ENCODE measurements at regions not wholly inside any gene's neighbourhood (a gene's known extent, or its start where the extent isn't known, plus 50 kb on each side); places are given as distances from the start of the nearest gene placed in this dataset.

GRCh38 chr2:182542501-182543258, 115.8 kb upstream of the PDE1A start:
- H3K4me1 ChIP-seq (ENCODE audit: insufficient read depth, low read length, poor library complexity, severe bottlenecking): peaks cover 13% of the 10 kb centered on the region
- H3K9ac ChIP-seq (ENCODE audit: low read depth, low read length, poor library complexity, severe bottlenecking): no peak overlapping the region
- no peaks in the 10 kb centered on the region for H3K36me3 ChIP-seq (ENCODE audit: insufficient read depth, low read length)
- no peak overlapping the region for H3K4me2 ChIP-seq (ENCODE audit: low read depth, low read length, poor library complexity, severe bottlenecking)
- no peaks in the 10 kb centered on the region for H3K9me2 ChIP-seq (replicated peaks; ENCODE audit: low read depth, low read length)
- H2AFZ ChIP-seq (ENCODE audit: low read length): no peak overlapping the region
- no peaks in the 10 kb centered on the region for H4K20me1 ChIP-seq (ENCODE audit: insufficient read depth, low read length, poor library complexity, severe bottlenecking)
- no peaks in the 10 kb centered on the region for H3K27me3 ChIP-seq (ENCODE audit: insufficient read depth, low read length, poor library complexity, severe bottlenecking)
- H3K9me3 ChIP-seq (ENCODE audit: insufficient read depth, low read depth, low read length): no peaks in the 10 kb centered on the region
- H3K4me3 ChIP-seq (ENCODE audit: low read length, poor library complexity, severe bottlenecking): no peak overlapping the region
- H3F3A ChIP-seq (ENCODE audit: low read depth): no peaks in the 10 kb centered on the region
- TF ChIP-seq CTCF (conservative IDR thresholded peaks at IDR 0.05; ENCODE audit: low read length) (no peak), EZH2phosphoT487 (IDR thresholded peaks at IDR 0.05; ENCODE audit: borderline replicate concordance) (no peak)
- no peaks in the 10 kb centered on the region for H3K79me2 ChIP-seq (ENCODE audit: insufficient read depth, low read length)

- H3K9me3 ChIP-seq (ENCODE audit: insufficient read depth, low read depth, low read length): no peaks in the 10 kb centered on the region
- no peaks in the 10 kb centered on the region for H4K20me1 ChIP-seq (ENCODE audit: insufficient read depth, low read length, poor library complexity, severe bottlenecking)
- no peaks in the 10 kb centered on the region for H3F3A ChIP-seq (ENCODE audit: low read depth)
- H3K79me2 ChIP-seq (ENCODE audit: insufficient read depth, low read length): no peaks in the 10 kb centered on the region
- no peak overlapping the region for H3K4me2 ChIP-seq (ENCODE audit: low read depth, low read length, poor library complexity, severe bottlenecking)
- H3K9me2 ChIP-seq (replicated peaks; ENCODE audit: low read depth, low read length): no peaks in the 10 kb centered on the region
- H3K9ac ChIP-seq (ENCODE audit: low read depth, low read length, poor library complexity, severe bottlenecking): no peak overlapping the region
- H3K4me3 ChIP-seq (ENCODE audit: low read length, poor library complexity, severe bottlenecking): no peak overlapping the region
- no peaks in the 10 kb centered on the region for H3K27me3 ChIP-seq (ENCODE audit: insufficient read depth, low read length, poor library complexity, severe bottlenecking)
- no peaks in the 10 kb centered on the region for H3K36me3 ChIP-seq (ENCODE audit: insufficient read depth, low read length)
- H2AFZ ChIP-seq (ENCODE audit: low read length): no peak overlapping the region
- H3K4me1 ChIP-seq (ENCODE audit: insufficient read depth, low read length, poor library complexity, severe bottlenecking): peaks cover 13% of the 10 kb centered on the region
- TF ChIP-seq EZH2phosphoT487 (IDR thresholded peaks at IDR 0.05; ENCODE audit: borderline replicate concordance): no peak
- no peak for TF ChIP-seq CTCF (conservative IDR thresholded peaks at IDR 0.05; ENCODE audit: low read length)
These were observed 117.1 kb upstream of the PDE1A start for GRCh38 chr2:182543741-182544525.

GRCh38 chr2:182545420-182546167, 118.8 kb upstream of the PDE1A start:
- no peak for TF ChIP-seq EZH2phosphoT487 (IDR thresholded peaks at IDR 0.05; ENCODE audit: borderline replicate concordance)
- TF ChIP-seq CTCF (conservative IDR thresholded peaks at IDR 0.05; ENCODE audit: low read length): no peak
- no peaks in the 10 kb centered on the region for H3K9me2 ChIP-seq (replicated peaks; ENCODE audit: low read depth, low read length)
- no peak overlapping the region for H3K9ac ChIP-seq (ENCODE audit: low read depth, low read length, poor library complexity, severe bottlenecking)
- H3F3A ChIP-seq (ENCODE audit: low read depth): no peaks in the 10 kb centered on the region
- H3K9me3 ChIP-seq (ENCODE audit: insufficient read depth, low read depth, low read length): no peaks in the 10 kb centered on the region
- no peak overlapping the region for H2AFZ ChIP-seq (ENCODE audit: low read length)
- no peak overlapping the region for H3K4me2 ChIP-seq (ENCODE audit: low read depth, low read length, poor library complexity, severe bottlenecking)
- no peaks in the 10 kb centered on the region for H3K27me3 ChIP-seq (ENCODE audit: insufficient read depth, low read length, poor library complexity, severe bottlenecking)
- peaks cover 10% of the 10 kb centered on the region for H3K4me1 ChIP-seq (ENCODE audit: insufficient read depth, low read length, poor library complexity, severe bottlenecking)
- no peaks in the 10 kb centered on the region for H3K36me3 ChIP-seq (ENCODE audit: insufficient read depth, low read length)
- H3K4me3 ChIP-seq (ENCODE audit: low read length, poor library complexity, severe bottlenecking): no peak overlapping the region
- H4K20me1 ChIP-seq (ENCODE audit: insufficient read depth, low read length, poor library complexity, severe bottlenecking): no peaks in the 10 kb centered on the region
- H3K79me2 ChIP-seq (ENCODE audit: insufficient read depth, low read length): no peaks in the 10 kb centered on the region
